Endothelial cell of umbilical vein (primary cell): ENCODE measurements at regions not wholly inside any gene's neighbourhood (a gene's known extent, or its start where the extent isn't known, plus 50 kb on each side); places are given as distances from the start of the nearest gene placed in this dataset.

Experiments used
- BruUV-seq: library from RNA; stranded (reverse); fragments of 400-500 nt; replicated peaks from 2 replicates; lab custom pipeline; 2021; lab: Mats Ljungman, UMichigan
- CTCF ChIA-PET: fragments of 300-600, 350-600 bp; sonication (Branson Sonifier 250); formaldehyde crosslinking; loops from one replicate; lab custom pipeline; 2021; ENCODE audit warnings: antibody characterized with exemption, inconsistent platforms; lab: Charles Lee
- POLR2A ChIA-PET: fragments of 300-600, 350-600 bp; sonication (Branson Sonifier 250); formaldehyde crosslinking; loops from one replicate; lab custom pipeline; 2021; ENCODE audit warnings: antibody characterized with exemption, inconsistent platforms; lab: Charles Lee
- DNase-seq: peaks from one replicate; pipeline ENCODE4 v3.0.0-alpha.2; 2011; ENCODE audit warnings: low read depth, low spot score
- FAIRE-seq: peaks from 2 replicates; lab custom pipeline; 2011; peaks lifted over from hg19 to GRCh38; lab: Jason Lieb, UNC
- H2AFZ ChIP-seq: 2 replicates; pipeline ENCODE4 v1.6.0; 2012; ENCODE audit warnings: low read depth, low read length, control low read depth, inconsistent platforms
- H3K27ac ChIP-seq: 2 replicates; pipeline ENCODE4 v1.5.1; 2011; ENCODE audit warnings: low read depth, mild to moderate bottlenecking, control low read depth, low read length, moderate library complexity; ENCODE audit not compliant: insufficient read depth
- H3K27me3 ChIP-seq, 2 experiments: 2 replicates each; pipeline versions ENCODE4 v1.6.0 to v1.6.1; 2011; ENCODE audit warnings: low read length in 2 of 2, mixed read lengths in 1 of 2; ENCODE audit not compliant: control insufficient read depth in 2 of 2, insufficient read depth in 2 of 2
- H3K36me3 ChIP-seq, 2 experiments: 2 replicates in 1 of 2; 3 replicates in 1 of 2; pipeline ENCODE4 v1.5.1; 2011; ENCODE audit warnings: low read length in 2 of 2, mild to moderate bottlenecking in 1 of 2, moderate library complexity in 1 of 2; ENCODE audit not compliant: control insufficient read depth in 2 of 2, insufficient read depth in 2 of 2; ENCODE audit errors: extremely low read depth in 1 of 2
- H3K4me1 ChIP-seq: 3 replicates; pipeline ENCODE4 v1.5.1; 2011; ENCODE audit warnings: mild to moderate bottlenecking, low read length; ENCODE audit not compliant: control insufficient read depth, insufficient read depth; ENCODE audit errors: extremely low read depth
- H3K4me2 ChIP-seq: 2 replicates; pipeline ENCODE4 v1.6.1; 2011; ENCODE audit warnings: low read length, control low read depth, mixed read lengths; ENCODE audit not compliant: insufficient read depth
- H3K4me3 ChIP-seq, 3 experiments: fragments of 200-600 bp in 1 of 3; sonication (generic), shearing (Covaris generic) in 1 of 3; replicated peaks in 1 of 3; 2 replicates each; pipeline ENCODE4 v1.5.1; 2011 to 2016; ENCODE audit warnings: control low read depth in 3 of 3, low read length in 3 of 3, mild to moderate bottlenecking in 2 of 3, inconsistent platforms in 1 of 3, low read depth in 1 of 3, moderate library complexity in 1 of 3; ENCODE audit not compliant: insufficient read depth in 1 of 3
- H3K79me2 ChIP-seq: 2 replicates; pipeline ENCODE4 v1.6.0; 2012; ENCODE audit warnings: low read length, inconsistent platforms; ENCODE audit not compliant: control insufficient read depth, insufficient read depth
- H3K9ac ChIP-seq: replicated peaks from 2 replicates; pipeline ENCODE3; 2011; ENCODE audit warnings: low read length, control low read depth; ENCODE audit not compliant: insufficient read depth; ENCODE audit errors: extremely low read depth
- H3K9me1 ChIP-seq: replicated peaks from 3 replicates; pipeline ENCODE4 v1.6.0; 2011; ENCODE audit warnings: mild to moderate bottlenecking, low read length; ENCODE audit not compliant: control insufficient read depth, insufficient read depth; ENCODE audit errors: extremely low read depth
- H3K9me3 ChIP-seq: replicated peaks from 2 replicates; pipeline ENCODE4 v1.5.1; 2012; ENCODE audit warnings: low read length, inconsistent platforms; ENCODE audit not compliant: control insufficient read depth, insufficient read depth
- H4K20me1 ChIP-seq: replicated peaks from 2 replicates; pipeline ENCODE3; 2011; ENCODE audit warnings: mild to moderate bottlenecking, low read length; ENCODE audit not compliant: control insufficient read depth, insufficient read depth; ENCODE audit errors: extremely low read depth
- EZH2 ChIP-seq: IDR thresholded peaks from 2 replicates; pipeline ENCODE4 v1.6.1; 2012; ENCODE audit warnings: borderline replicate concordance, low read depth, mild to moderate bottlenecking, moderate library complexity, low read length, inconsistent platforms; ENCODE audit not compliant: severe bottlenecking
- FOS ChIP-seq: IDR thresholded peaks from 2 replicates; pipeline ENCODE4 v1.6.1; 2011; ENCODE audit warnings: mild to moderate bottlenecking, low read length, moderate library complexity, borderline replicate concordance; ENCODE audit not compliant: insufficient read depth
- GATA2 ChIP-seq: IDR thresholded peaks from 2 replicates; pipeline ENCODE4 v1.7.0; 2011; ENCODE audit warnings: low read depth, mild to moderate bottlenecking, moderate library complexity, mixed read lengths, low read length; ENCODE audit not compliant: insufficient read length, insufficient read depth
- JUN ChIP-seq: IDR thresholded peaks from 2 replicates; pipeline ENCODE4 v1.6.1; 2011; ENCODE audit warnings: borderline replicate concordance, low read depth; ENCODE audit not compliant: insufficient read length, insufficient read depth
- MYC ChIP-seq: IDR thresholded peaks from one replicate; pipeline ENCODE4 v1.6.1; 2011; ENCODE audit warnings: mild to moderate bottlenecking, low read depth, low read length
- POLR2A ChIP-seq: IDR thresholded peaks from 2 replicates; pipeline ENCODE4 v1.6.1; 2012; ENCODE audit warnings: low read depth, mild to moderate bottlenecking, control low read depth, low read length
- POLR2AphosphoS5 ChIP-seq: IDR thresholded peaks from 2 replicates; pipeline ENCODE4 v1.6.1; 2012; ENCODE audit warnings: low read depth, mild to moderate bottlenecking, control low read depth, low read length, moderate library complexity; ENCODE audit not compliant: insufficient read depth
- dilution Hi-C: fragments of 300-500 bp; cut with MboI; formaldehyde crosslinking; loops from one replicate; pipeline ENCODE4 v1.15.0; 2019; ENCODE audit warnings: low sequenced_read_pairs; ENCODE audit not compliant: extremely low pct_ligation_motif_present
- intact Hi-C: fragments of 100-400 bp; cut with micrococcal nuclease; formaldehyde crosslinking; loops from one replicate; pipeline ENCODE4 v1.10.0; 2022
- TF ChIP-seq, protein P1 (sequence below): IDR thresholded peaks from 2 replicates; pipeline ENCODE4 v1.6.1; 2011; ENCODE audit not compliant: insufficient read depth, insufficient read length
- TF ChIP-seq, protein P2 (sequence below), 2 donors: IDR thresholded peaks; 1 replicate in 1 of 2; 2 replicates in 1 of 2; pipeline ENCODE4 v1.5.1; 2011; ENCODE audit warnings: low read length in 2 of 2, mild to moderate bottlenecking in 2 of 2, moderate library complexity in 2 of 2, control low read depth in 1 of 2, inconsistent platforms in 1 of 2, low read depth in 1 of 2; ENCODE audit not compliant: insufficient read depth in 1 of 2; ENCODE audit errors: extremely low read depth in 1 of 2

DNA sequence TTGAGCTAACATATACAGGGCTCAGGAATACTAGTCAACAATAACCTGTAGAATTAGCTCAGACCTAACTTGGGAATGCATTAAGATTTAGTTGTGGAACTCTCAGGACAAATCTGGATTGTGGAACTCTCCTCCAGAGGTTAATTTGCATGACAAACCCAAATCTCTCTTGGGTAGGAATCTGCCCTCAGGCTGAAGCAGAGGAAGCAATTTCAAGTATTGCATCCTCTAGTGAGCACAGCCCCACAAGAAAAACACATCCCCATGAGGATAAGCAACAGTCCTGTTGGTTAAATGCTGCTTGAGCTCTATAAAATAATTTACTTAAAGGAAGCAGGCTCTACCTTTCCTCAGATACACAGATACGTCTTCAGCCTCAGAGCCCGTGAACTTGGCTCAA is 170.9 kb upstream of the STXBP5 start:
- Histone ChIP-seq H3K36me3 (no peaks in the 10 kb centered on the region), H3K79me2 (no peaks in the 10 kb centered on the region), H3K4me2 (no peak overlapping the region), H3K9me1 (no peaks in the 10 kb centered on the region), H3K4me3 (no peak overlapping the region), H3K9ac (no peak overlapping the region), H2AFZ (no peak overlapping the region), H3K27me3 (peaks cover 0 to 2% of the 10 kb centered on the region in 2 experiments), H3K9me3 (no peaks in the 10 kb centered on the region), H3K27ac (no peak overlapping the region), H4K20me1 (no peaks in the 10 kb centered on the region), H3K4me1 (no peaks in the 10 kb centered on the region)
- DNase-seq (no peak), FAIRE-seq (no peak)
- no TSS peak for BruUV-seq
- intact Hi-C loops: no loop called here
- ChIA-PET POLR2A (no interaction called here), CTCF (no interaction called here)
- dilution Hi-C loops: no loop called here
- TF ChIP-seq, protein P1, sequence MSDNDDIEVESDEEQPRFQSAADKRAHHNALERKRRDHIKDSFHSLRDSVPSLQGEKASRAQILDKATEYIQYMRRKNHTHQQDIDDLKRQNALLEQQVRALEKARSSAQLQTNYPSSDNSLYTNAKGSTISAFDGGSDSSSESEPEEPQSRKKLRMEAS: no peak
- no peak for TF ChIP-seq FOS
- TF ChIP-seq, protein P2, sequence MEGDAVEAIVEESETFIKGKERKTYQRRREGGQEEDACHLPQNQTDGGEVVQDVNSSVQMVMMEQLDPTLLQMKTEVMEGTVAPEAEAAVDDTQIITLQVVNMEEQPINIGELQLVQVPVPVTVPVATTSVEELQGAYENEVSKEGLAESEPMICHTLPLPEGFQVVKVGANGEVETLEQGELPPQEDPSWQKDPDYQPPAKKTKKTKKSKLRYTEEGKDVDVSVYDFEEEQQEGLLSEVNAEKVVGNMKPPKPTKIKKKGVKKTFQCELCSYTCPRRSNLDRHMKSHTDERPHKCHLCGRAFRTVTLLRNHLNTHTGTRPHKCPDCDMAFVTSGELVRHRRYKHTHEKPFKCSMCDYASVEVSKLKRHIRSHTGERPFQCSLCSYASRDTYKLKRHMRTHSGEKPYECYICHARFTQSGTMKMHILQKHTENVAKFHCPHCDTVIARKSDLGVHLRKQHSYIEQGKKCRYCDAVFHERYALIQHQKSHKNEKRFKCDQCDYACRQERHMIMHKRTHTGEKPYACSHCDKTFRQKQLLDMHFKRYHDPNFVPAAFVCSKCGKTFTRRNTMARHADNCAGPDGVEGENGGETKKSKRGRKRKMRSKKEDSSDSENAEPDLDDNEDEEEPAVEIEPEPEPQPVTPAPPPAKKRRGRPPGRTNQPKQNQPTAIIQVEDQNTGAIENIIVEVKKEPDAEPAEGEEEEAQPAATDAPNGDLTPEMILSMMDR (IDR thresholded peaks at IDR 0.05; ENCODE audit: extremely low read depth in 1 of 2, insufficient read depth in 1 of 2, low read depth in 1 of 2, low read length in 2 of 2): no peak
- no peak for TF ChIP-seq EZH2
- no peak for TF ChIP-seq POLR2AphosphoS5
- TF ChIP-seq POLR2A: no peak
- no peak for TF ChIP-seq JUN
- no peak for TF ChIP-seq GATA2
- no peak for TF ChIP-seq MYC
